ENCODE measurements at regions not wholly inside any gene's neighbourhood (a gene's known extent, or its start where the extent isn't known, plus 50 kb on each side); places are given as distances from the start of the nearest gene placed in this dataset.
A peak's percentile ranks its signal among the peaks of the same experiment; 100 is the strongest.

DNA sequence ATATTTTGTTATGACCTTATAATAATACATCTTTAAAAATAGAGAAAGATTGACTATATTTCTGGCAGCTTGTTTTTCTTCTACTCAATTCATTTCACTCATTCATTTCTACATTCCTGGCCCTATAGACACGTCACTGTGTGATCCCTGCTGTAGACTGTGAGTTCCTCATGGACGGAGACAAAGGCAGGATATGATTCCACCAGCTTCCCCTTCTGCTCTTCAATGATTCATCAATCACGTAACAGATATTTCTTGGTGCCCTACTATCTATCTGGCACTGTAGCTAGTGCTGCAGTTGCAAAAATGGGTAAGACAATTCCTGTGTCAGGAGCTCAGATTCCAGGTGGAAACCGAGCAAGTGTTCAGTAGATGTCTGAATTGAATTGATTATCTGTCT is 415.0 kb downstream of the SFMBT2 start:
- H4K20me1 ChIP-seq (ENCODE audit: insufficient read depth) = no peaks in the 10 kb centered on the region
- in situ Hi-C loops (cut with MboI) = no loop called here
- H3F3A ChIP-seq (ENCODE audit: insufficient read depth) = no peaks in the 10 kb centered on the region
- H3K4me1 ChIP-seq (ENCODE audit: insufficient read depth) = no peaks in the 10 kb centered on the region; the same call in 1 of the 2 replicates
- H3K9ac ChIP-seq = no peak overlapping the region
- no peak for TF ChIP-seq EZH2phosphoT487 (IDR thresholded peaks at IDR 0.05; ENCODE audit: insufficient read depth, low read depth)
- no peak for TF ChIP-seq EZH2 (IDR thresholded peaks at IDR 0.05; ENCODE audit: insufficient read depth, poor library complexity, severe bottlenecking)
- H3K4me3 ChIP-seq = no peak overlapping the region
- H3K9me3 ChIP-seq (ENCODE audit: low read depth) = no peaks in the 10 kb centered on the region
- no peaks in the 10 kb centered on the region for H3K79me2 ChIP-seq (ENCODE audit: insufficient read depth)
- WGBS, 2 experiments (ENCODE audit: low coverage in 1 of 2, low lambda C conversion rate in 2 of 2, missing lambda C conversion rate in 2 of 2) = 15% methylated on average over 4 of the region's 4 CpGs
- H3K36me3 ChIP-seq (ENCODE audit: low read depth) = no peaks in the 10 kb centered on the region
- no peaks in the 10 kb centered on the region for H3K9me2 ChIP-seq (ENCODE audit: insufficient read depth)
- DNase-seq = peak; percentile 27
- H2AFZ ChIP-seq = no peak overlapping the region
- no peaks in the 10 kb centered on the region for H3K27me3 ChIP-seq (replicated peaks; ENCODE audit: insufficient read depth)
- no peak overlapping the region for H3K4me2 ChIP-seq (ENCODE audit: unreplicated experiment)
- H3K27ac ChIP-seq = no peak overlapping the region

DNA sequence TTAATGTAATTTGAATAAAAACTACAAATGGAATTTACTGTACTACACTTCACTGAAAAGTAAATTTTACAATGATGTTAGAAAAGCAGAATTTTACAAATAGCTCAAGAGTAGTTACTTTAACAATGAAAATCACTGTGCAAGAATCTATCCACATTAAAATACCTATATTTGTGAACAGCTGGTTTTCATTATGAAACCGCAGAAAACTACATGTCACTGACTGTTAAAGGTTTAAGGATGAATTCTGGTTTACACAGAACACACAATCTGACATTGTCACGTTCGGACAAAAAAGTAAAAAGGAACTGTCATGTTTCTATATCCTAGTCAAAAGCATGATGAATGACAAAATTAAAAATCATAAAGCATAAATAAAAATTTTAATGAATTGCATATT is 415.3 kb upstream of the PRKCQ start:
- Histone ChIP-seq H4K20me1 (ENCODE audit: insufficient read depth) (no peaks in the 10 kb centered on the region), H3K27ac (no peak overlapping the region), H3K4me1 (ENCODE audit: insufficient read depth) (no peaks in the 10 kb centered on the region; the same call in 1 of the 2 replicates), H3K36me3 (ENCODE audit: low read depth) (no peaks in the 10 kb centered on the region), H3K79me2 (ENCODE audit: insufficient read depth) (no peaks in the 10 kb centered on the region), H3K9ac (no peak overlapping the region), H2AFZ (no peak overlapping the region), H3K4me2 (ENCODE audit: unreplicated experiment) (no peak overlapping the region), H3F3A (ENCODE audit: insufficient read depth) (no peaks in the 10 kb centered on the region), H3K9me2 (ENCODE audit: insufficient read depth) (no peaks in the 10 kb centered on the region), H3K4me3 (no peak overlapping the region), H3K9me3 (ENCODE audit: low read depth) (no peaks in the 10 kb centered on the region), H3K27me3 (replicated peaks; ENCODE audit: insufficient read depth) (no peaks in the 10 kb centered on the region)
- TF ChIP-seq EZH2phosphoT487 (IDR thresholded peaks at IDR 0.05; ENCODE audit: insufficient read depth, low read depth) = no peak
- no peak for TF ChIP-seq EZH2 (IDR thresholded peaks at IDR 0.05; ENCODE audit: insufficient read depth, poor library complexity, severe bottlenecking)
- peak; percentile 24 for DNase-seq
- in situ Hi-C loops (cut with MboI) = no loop called here
- WGBS, 2 experiments (ENCODE audit: low coverage in 1 of 2, low lambda C conversion rate in 2 of 2, missing lambda C conversion rate in 2 of 2) = 13 to 17% methylated on average over 3 of the region's 3 CpGs

GRCh38 chr10:6990891-6991290 is 410.8 kb upstream of the PRKCQ start:
- Histone ChIP-seq H3K4me3 (no peak overlapping the region), H3K4me2 (ENCODE audit: unreplicated experiment) (no peak overlapping the region), H3K4me1 (ENCODE audit: insufficient read depth) (no peaks in the 10 kb centered on the region; the same call in 1 of the 2 replicates), H2AFZ (no peak overlapping the region), H3K9ac (no peak overlapping the region), H3K9me3 (ENCODE audit: low read depth) (no peaks in the 10 kb centered on the region), H4K20me1 (ENCODE audit: insufficient read depth) (no peaks in the 10 kb centered on the region), H3F3A (ENCODE audit: insufficient read depth) (no peaks in the 10 kb centered on the region), H3K9me2 (ENCODE audit: insufficient read depth) (no peaks in the 10 kb centered on the region), H3K27me3 (replicated peaks; ENCODE audit: insufficient read depth) (no peaks in the 10 kb centered on the region), H3K27ac (no peak overlapping the region), H3K36me3 (ENCODE audit: low read depth) (no peaks in the 10 kb centered on the region), H3K79me2 (ENCODE audit: insufficient read depth) (no peaks in the 10 kb centered on the region)
- no peak for DNase-seq
- in situ Hi-C loops (cut with MboI) = no loop called here
- TF ChIP-seq EZH2phosphoT487 (IDR thresholded peaks at IDR 0.05; ENCODE audit: insufficient read depth, low read depth) = no peak
- TF ChIP-seq EZH2 (IDR thresholded peaks at IDR 0.05; ENCODE audit: insufficient read depth, poor library complexity, severe bottlenecking) = no peak

DNA sequence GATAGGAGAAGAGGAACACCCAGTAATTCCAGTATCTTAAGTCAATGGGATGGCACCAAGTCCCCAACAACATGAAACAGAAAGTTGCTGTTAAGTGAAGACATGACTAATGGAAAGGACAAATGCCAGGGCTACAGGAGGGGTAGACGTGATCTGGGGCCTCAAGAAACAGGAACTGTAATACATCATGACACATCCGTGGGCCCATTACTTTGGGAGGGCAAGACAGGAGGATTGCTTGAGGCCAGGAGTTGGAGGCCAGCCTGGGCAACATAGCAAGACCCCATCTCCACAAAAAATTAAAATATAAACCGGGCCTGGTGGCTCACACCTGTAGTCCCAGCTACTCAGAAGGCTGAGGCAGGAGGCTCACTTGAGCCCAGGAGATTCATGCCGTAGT is 408.6 kb upstream of the PRKCQ start:
- no peak overlapping the region for H3K27ac ChIP-seq
- no peaks in the 10 kb centered on the region for H3K79me2 ChIP-seq (ENCODE audit: insufficient read depth)
- H4K20me1 ChIP-seq (ENCODE audit: insufficient read depth) = no peaks in the 10 kb centered on the region
- H3K4me1 ChIP-seq (ENCODE audit: insufficient read depth) = no peaks in the 10 kb centered on the region
- H3F3A ChIP-seq (ENCODE audit: insufficient read depth) = no peaks in the 10 kb centered on the region
- no peak for DNase-seq
- H3K9me2 ChIP-seq (ENCODE audit: insufficient read depth) = no peaks in the 10 kb centered on the region
- no peak overlapping the region for H3K4me3 ChIP-seq
- no peak overlapping the region for H3K9ac ChIP-seq
- no peak overlapping the region for H2AFZ ChIP-seq
- 31 to 35% methylated on average over 4 of the region's 4 CpGs for WGBS, 2 experiments (ENCODE audit: low coverage in 1 of 2, low lambda C conversion rate in 2 of 2, missing lambda C conversion rate in 2 of 2)
- H3K36me3 ChIP-seq (ENCODE audit: low read depth) = no peaks in the 10 kb centered on the region
- in situ Hi-C loops (cut with MboI) = no loop called here
- no peaks in the 10 kb centered on the region for H3K9me3 ChIP-seq (ENCODE audit: low read depth)
- TF ChIP-seq EZH2 (IDR thresholded peaks at IDR 0.05; ENCODE audit: insufficient read depth, poor library complexity, severe bottlenecking) (no peak), EZH2phosphoT487 (IDR thresholded peaks at IDR 0.05; ENCODE audit: insufficient read depth, low read depth) (no peak)
- H3K27me3 ChIP-seq (replicated peaks; ENCODE audit: insufficient read depth) = no peaks in the 10 kb centered on the region
- H3K4me2 ChIP-seq (ENCODE audit: unreplicated experiment) = no peak overlapping the region

DNA sequence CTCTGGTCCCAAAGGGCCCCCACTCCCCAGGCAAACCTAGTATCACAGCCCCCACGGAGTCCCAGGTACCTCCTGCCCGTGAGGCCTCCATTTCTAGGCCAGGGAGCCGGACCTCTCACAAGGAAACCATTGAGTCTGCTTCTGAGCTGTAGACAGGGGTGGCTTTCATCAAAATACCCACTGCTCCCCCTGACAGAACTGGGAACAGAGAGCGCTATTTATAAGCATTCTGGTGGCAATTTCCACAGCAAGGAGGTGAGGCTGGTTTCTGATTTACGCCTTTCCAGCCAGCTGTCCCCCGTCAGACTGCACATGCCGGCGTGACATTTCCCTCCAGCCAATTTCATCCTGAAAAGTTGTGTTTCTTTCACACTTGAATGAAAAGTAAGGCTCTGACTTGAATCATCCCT is 407.5 kb upstream of the PRKCQ start:
- Histone ChIP-seq H3F3A (ENCODE audit: insufficient read depth) (no peaks in the 10 kb centered on the region), H3K27ac (no peak overlapping the region), H4K20me1 (ENCODE audit: insufficient read depth) (no peaks in the 10 kb centered on the region), H3K4me2 (ENCODE audit: unreplicated experiment) (no peak overlapping the region), H3K4me1 (ENCODE audit: insufficient read depth) (no peaks in the 10 kb centered on the region), H3K79me2 (ENCODE audit: insufficient read depth) (no peaks in the 10 kb centered on the region), H3K4me3 (no peak overlapping the region), H2AFZ (no peak overlapping the region), H3K9me3 (ENCODE audit: low read depth) (no peaks in the 10 kb centered on the region), H3K9ac (no peak overlapping the region), H3K9me2 (ENCODE audit: insufficient read depth) (no peaks in the 10 kb centered on the region), H3K36me3 (ENCODE audit: low read depth) (no peaks in the 10 kb centered on the region), H3K27me3 (replicated peaks; ENCODE audit: insufficient read depth) (no peaks in the 10 kb centered on the region)
- no peak for DNase-seq
- WGBS, 2 experiments (ENCODE audit: low coverage in 1 of 2, low lambda C conversion rate in 2 of 2, missing lambda C conversion rate in 2 of 2) = 43 to 53% methylated on average over 8 of the region's 8 CpGs
- in situ Hi-C loops (cut with MboI) = no loop called here
- no peak for TF ChIP-seq EZH2 (IDR thresholded peaks at IDR 0.05; ENCODE audit: insufficient read depth, poor library complexity, severe bottlenecking)
